ENCODE measurements at regions not wholly inside any gene's neighbourhood (a gene's known extent, or its start where the extent isn't known, plus 50 kb on each side); places are given as distances from the start of the nearest gene placed in this dataset.
A peak's percentile ranks its signal among the peaks of the same experiment; 100 is the strongest.

DNA sequence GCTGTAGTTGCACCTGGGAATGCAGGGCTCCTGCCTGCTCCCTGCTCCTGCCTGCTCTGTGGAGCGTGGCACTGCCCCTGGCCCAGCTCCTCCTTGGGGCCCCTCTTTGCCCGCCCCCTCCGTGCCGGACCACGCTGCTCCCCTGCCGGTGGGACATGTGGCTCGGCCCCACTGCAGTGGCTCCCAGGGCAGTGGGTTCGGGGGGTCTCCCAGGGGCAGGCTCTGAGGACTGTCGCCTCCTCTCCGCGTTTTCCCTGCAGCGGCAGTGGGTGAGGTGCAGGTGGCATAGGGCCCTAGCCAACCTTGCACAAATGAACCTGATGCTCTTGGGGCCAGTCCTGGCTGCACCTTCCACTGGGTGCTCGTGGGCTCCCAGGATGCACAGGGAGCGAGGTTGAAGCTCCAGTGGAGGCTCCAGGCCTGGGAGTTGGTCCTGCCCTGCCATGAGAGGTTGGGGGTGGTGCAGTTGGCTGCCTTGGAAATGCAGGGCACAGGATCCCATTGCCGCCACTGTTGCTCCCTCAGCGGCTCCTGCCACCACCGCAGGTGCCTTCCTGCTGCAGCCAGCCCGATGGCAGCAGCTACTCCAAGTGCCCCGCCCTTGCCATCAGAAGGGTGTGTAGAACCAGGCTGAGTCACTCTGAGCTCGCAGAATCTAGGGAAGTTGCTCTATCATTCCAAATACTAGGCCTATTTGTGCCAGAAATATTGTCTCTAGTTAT, 313.1 kb upstream of the SYT4 start:
- no peaks in the 10 kb centered on the region for H3K36me3 Mint-ChIP-seq
- Histone ChIP-seq H3K9ac (no peak overlapping the region), H3F3A (ENCODE audit: low read depth) (no peaks in the 10 kb centered on the region), H3K4me1 (no peaks in the 10 kb centered on the region), H4K20me1 (ENCODE audit: low read depth) (no peaks in the 10 kb centered on the region), H2AFZ (replicated peaks) (no peak overlapping the region), H3K27ac (no peak overlapping the region), H3K79me2 (ENCODE audit: low read depth) (no peaks in the 10 kb centered on the region), H3K27me3 (no peaks in the 10 kb centered on the region), H3K4me2 (no peak overlapping the region), H3K9me3 (ENCODE audit: low read depth) (no peaks in the 10 kb centered on the region), H3K36me3 (no peaks in the 10 kb centered on the region), H3K4me3 (no peak overlapping the region)
- H3K27me3 Mint-ChIP-seq (ENCODE audit: insufficient read depth, low read depth): peaks cover under 1% of the 10 kb centered on the region
- H3K27ac Mint-ChIP-seq: no peak overlapping the region
- H3K4me1 Mint-ChIP-seq: no peaks in the 10 kb centered on the region
- TF ChIP-seq, protein P1, sequence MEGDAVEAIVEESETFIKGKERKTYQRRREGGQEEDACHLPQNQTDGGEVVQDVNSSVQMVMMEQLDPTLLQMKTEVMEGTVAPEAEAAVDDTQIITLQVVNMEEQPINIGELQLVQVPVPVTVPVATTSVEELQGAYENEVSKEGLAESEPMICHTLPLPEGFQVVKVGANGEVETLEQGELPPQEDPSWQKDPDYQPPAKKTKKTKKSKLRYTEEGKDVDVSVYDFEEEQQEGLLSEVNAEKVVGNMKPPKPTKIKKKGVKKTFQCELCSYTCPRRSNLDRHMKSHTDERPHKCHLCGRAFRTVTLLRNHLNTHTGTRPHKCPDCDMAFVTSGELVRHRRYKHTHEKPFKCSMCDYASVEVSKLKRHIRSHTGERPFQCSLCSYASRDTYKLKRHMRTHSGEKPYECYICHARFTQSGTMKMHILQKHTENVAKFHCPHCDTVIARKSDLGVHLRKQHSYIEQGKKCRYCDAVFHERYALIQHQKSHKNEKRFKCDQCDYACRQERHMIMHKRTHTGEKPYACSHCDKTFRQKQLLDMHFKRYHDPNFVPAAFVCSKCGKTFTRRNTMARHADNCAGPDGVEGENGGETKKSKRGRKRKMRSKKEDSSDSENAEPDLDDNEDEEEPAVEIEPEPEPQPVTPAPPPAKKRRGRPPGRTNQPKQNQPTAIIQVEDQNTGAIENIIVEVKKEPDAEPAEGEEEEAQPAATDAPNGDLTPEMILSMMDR (IDR thresholded peaks at IDR 0.05): no peak
- TF ChIP-seq EZH2 (IDR thresholded peaks at IDR 0.05): no peak
- TF ChIP-seq EZH2phosphoT487 (IDR thresholded peaks at IDR 0.05): no peak
- no peaks in the 10 kb centered on the region for H3K9me3 Mint-ChIP-seq
- DNase-seq (ENCODE audit: low spot score): no peak
- no peak overlapping the region for H3K4me3 Mint-ChIP-seq

DNA sequence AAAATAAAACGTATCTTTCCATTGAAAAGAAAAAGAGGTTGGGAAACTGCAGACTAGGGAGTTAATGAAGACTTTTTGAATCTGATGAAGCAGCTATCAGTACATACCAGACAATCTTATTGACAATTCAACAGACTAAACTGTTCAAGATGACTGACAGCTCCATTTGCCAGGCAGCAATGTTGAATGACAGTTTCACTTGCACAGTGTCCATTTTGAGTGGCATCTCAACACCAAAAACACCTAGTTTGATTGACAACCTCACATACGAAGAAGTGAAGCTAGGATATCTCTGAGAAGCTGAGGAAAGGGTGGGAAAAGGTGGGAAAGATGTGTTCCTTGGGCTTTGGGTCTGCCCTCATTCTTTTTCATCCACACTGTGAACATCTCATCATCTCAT, 315.0 kb upstream of the SYT4 start:
- no peaks in the 10 kb centered on the region for H3F3A ChIP-seq (ENCODE audit: low read depth)
- no peaks in the 10 kb centered on the region for H3K4me1 ChIP-seq
- no peak overlapping the region for H3K27ac Mint-ChIP-seq
- no peaks in the 10 kb centered on the region for H3K9me3 ChIP-seq (ENCODE audit: low read depth)
- H3K79me2 ChIP-seq (ENCODE audit: low read depth): no peaks in the 10 kb centered on the region
- H3K4me3 ChIP-seq: no peak overlapping the region
- TF ChIP-seq EZH2 (IDR thresholded peaks at IDR 0.05) (no peak), EZH2phosphoT487 (IDR thresholded peaks at IDR 0.05) (no peak)
- TF ChIP-seq, protein P1 (IDR thresholded peaks at IDR 0.05): no peak
- H2AFZ ChIP-seq (replicated peaks): no peak overlapping the region
- H3K4me1 Mint-ChIP-seq: no peaks in the 10 kb centered on the region
- peaks cover 2% of the 10 kb centered on the region for H3K27me3 Mint-ChIP-seq (ENCODE audit: insufficient read depth, low read depth)
- H3K4me2 ChIP-seq: no peak overlapping the region
- no peaks in the 10 kb centered on the region for H3K36me3 Mint-ChIP-seq
- no peaks in the 10 kb centered on the region for H3K36me3 ChIP-seq
- H3K4me3 Mint-ChIP-seq: no peak overlapping the region
- no peaks in the 10 kb centered on the region for H3K9me3 Mint-ChIP-seq
- no peaks in the 10 kb centered on the region for H3K27me3 ChIP-seq
- H3K9ac ChIP-seq: no peak overlapping the region
- DNase-seq (ENCODE audit: low spot score): no peak
- no peaks in the 10 kb centered on the region for H4K20me1 ChIP-seq (ENCODE audit: low read depth)
- no peak overlapping the region for H3K27ac ChIP-seq

DNA sequence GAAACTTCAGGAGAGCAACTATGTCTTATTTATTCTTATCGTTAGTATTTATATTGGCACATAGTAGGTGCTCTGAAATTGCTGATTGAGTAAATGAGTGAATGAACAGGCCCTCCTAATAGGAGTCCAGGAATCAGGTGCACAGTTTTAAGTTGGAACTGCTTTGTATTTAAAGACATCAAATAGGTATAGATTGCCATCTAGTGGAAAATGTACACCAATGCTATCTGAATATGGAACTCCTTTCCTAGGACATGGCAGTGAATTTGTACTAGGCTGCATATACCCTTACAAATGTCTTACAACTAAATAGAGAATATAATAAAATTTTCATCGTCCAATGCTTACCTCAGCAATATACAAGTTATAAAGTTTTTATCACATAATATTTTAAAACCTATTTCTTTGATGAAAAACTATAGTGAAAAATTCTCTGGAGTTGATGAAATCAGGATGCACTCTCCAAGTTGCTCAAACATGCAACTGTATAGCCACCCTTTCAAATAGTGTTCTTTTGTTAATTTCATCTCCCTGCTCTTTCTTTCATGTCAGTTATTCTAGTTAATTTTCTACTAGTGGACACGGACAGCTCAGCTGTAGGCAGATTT, 318.9 kb upstream of the SYT4 start:
- Mint-ChIP-seq H3K27ac (no peak overlapping the region), H3K4me1 (no peaks in the 10 kb centered on the region), H3K4me3 (no peak overlapping the region), H3K27me3 (ENCODE audit: insufficient read depth, low read depth) (peaks cover 2% of the 10 kb centered on the region), H3K9me3 (no peaks in the 10 kb centered on the region), H3K36me3 (no peaks in the 10 kb centered on the region)
- no peak overlapping the region for H3K4me3 ChIP-seq
- no peak overlapping the region for H3K4me2 ChIP-seq
- H3K9ac ChIP-seq: no peak overlapping the region
- no peaks in the 10 kb centered on the region for H3K27me3 ChIP-seq
- no peak for TF ChIP-seq EZH2 (IDR thresholded peaks at IDR 0.05)
- no peak for TF ChIP-seq EZH2phosphoT487 (IDR thresholded peaks at IDR 0.05)
- TF ChIP-seq, protein P1 (IDR thresholded peaks at IDR 0.05): peak; percentile 62
- H3K79me2 ChIP-seq (ENCODE audit: low read depth): no peaks in the 10 kb centered on the region
- no peaks in the 10 kb centered on the region for H3K9me3 ChIP-seq (ENCODE audit: low read depth)
- H3K4me1 ChIP-seq: no peaks in the 10 kb centered on the region
- H4K20me1 ChIP-seq (ENCODE audit: low read depth): no peaks in the 10 kb centered on the region
- no peak overlapping the region for H3K27ac ChIP-seq
- peak; percentile 13 for DNase-seq (ENCODE audit: low spot score)
- H2AFZ ChIP-seq (replicated peaks): no peak overlapping the region
- H3K36me3 ChIP-seq: no peaks in the 10 kb centered on the region
- H3F3A ChIP-seq (ENCODE audit: low read depth): no peaks in the 10 kb centered on the region

Measured in neural progenitor cell (in vitro differentiated cells).